ENCODE measurements at regions not wholly inside any gene's neighbourhood (a gene's known extent, or its start where the extent isn't known, plus 50 kb on each side); places are given as distances from the start of the nearest gene placed in this dataset.

DNA sequence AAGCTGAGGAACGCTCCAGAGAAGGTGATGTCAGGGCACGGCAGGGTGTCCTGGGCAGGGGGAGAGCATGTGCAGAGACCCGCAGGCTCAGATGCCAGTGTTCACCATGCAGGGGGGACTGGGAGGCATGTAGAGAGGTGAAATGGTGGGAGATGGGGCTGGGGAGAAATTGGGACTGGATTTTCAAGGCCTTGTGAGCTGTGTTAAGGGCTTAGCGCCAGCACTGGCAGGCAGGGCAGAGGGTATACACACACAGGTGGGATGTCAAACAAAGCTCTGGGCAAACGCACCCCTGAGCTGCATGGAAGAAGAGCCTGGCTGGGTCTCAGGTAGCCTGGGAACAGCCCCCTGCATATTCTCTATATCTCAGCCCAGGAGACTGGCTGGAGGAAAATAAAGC is 282.7 kb downstream of the SHQ1 start:
- DNase-seq (ENCODE audit: low spot score), result no peak

DNA sequence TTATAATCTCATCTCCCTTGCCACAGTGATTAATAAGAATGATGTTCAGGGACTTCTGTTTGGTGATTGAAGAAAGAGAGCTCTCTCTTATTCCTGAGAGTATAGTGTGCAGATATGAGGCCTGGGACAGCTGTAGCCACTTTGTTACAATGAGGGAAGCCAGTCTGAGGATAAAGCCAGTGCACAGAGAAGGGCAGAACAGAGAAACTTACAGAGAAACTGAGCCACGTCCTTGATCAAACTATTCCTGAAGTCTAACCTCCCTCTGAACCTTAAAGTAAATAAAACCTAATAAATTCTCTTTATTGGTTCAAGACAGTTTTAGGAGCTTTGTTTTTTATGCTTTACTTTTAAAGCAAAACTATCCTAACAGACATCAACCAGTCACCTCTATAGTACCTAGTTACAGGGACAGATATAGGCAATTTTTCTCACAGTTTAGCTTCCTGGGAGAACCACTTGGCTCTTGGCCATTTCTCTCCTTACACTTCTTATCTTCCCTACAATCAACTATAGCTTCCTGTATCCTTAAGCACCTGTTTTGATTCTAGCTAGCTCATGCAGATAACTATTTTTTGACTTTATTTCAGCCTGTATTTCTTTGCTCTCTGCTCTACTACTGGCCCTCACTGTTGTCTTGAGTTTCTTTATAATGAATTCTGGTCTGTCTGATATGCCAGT is 284.4 kb downstream of the SHQ1 start:
- no peak for DNase-seq (ENCODE audit: low spot score)

DNA sequence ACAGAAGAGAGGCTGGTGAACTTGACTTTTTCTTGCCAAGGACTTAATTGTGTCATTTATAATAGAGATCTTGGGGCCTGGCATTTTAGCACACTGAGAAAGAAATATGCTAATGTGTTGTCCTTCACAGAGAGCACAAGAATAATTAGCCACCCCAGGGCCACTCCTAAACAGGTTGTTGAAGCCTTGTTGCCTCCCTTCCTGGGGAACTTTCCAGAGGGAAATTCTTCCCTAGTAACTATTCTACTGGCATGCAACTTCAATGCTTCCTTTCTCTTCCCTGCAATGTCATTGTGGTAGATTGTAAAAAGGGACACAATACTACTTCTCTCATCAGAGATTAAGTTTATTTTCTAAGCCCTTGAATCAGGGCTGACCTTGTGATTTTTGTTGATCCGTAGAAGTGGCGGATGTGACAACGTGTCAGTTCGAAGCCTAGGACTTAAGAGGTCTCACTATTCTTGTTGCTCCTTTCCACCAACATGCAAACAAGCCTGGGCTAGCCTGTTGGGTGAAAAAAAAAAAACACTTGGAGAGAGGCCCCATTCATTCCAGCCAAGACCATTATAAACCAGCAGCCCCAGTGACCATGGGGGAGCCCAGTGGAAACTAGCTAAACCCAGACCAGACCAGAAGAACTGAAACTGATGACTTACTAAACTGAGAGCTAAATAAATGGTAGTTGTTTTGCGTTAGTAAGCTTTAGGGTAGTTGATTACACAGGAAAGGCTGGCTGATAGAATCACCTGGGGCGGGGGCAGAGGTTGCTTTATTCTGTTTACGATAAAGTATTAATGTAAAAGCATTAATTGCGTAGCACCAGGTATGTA is 287.2 kb downstream of the SHQ1 start:
- peak; percentile 16 for DNase-seq (ENCODE audit: low spot score)

DNA sequence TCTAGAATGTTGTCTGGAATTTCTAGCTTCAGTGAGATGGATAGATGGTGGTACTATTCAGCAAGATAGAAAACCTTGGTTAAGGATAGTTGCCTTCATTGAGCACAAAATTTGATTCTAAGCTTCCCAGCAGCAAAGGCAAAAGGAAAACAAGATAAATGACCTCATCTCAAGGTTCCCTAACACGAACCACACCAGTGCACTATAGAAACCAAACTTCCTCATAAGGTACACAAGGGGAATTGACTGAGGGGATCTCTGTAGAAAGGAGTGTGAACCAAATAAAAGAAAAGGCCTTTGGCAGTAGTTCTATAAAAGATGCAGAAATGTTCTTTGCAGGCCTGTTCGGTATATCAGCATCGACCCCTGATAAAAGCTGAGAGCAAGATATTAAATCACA is 288.9 kb downstream of the SHQ1 start:
- DNase-seq (ENCODE audit: low spot score), result no peak

DNA sequence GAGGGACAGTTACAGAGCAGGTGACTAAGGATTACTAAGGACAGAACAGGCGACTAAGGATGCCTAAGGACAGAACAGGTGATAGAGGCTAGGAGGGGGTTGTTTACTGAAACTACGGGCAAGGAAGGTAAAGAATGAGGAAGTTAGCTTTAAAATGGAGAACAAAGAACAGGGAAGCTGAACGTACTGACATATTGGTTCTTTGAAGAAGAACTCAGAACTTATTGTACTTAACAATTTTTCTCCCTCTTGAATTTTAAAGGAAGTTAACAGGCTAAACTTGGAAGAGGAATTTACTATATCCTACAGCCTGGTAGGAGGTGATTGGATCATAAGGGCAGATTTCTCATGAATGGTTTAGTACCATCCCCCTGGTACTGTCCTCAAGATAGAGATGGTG is 290.2 kb downstream of the SHQ1 start:
- no peak for DNase-seq (ENCODE audit: low spot score)

DNA sequence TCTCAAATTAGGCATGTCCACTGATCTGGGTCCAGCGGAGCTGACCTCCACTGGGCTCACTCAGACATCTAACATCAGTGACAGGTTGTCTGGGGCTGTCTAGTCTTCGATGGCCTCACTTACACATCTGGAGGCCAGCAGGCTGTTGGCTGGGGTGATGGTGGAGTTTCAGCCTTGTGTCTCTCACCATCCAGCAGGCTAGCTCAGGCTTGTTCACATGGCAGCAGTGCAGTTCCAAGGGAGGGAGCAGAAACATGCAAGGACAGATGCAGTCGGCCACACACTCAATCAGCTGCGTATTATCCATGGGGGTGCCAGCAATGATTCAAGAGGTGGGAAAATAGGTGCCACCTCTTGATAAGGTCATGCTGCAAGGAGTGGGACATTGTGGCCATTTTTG is 292.5 kb downstream of the SHQ1 start:
- no peak for DNase-seq (ENCODE audit: low spot score)

DNA sequence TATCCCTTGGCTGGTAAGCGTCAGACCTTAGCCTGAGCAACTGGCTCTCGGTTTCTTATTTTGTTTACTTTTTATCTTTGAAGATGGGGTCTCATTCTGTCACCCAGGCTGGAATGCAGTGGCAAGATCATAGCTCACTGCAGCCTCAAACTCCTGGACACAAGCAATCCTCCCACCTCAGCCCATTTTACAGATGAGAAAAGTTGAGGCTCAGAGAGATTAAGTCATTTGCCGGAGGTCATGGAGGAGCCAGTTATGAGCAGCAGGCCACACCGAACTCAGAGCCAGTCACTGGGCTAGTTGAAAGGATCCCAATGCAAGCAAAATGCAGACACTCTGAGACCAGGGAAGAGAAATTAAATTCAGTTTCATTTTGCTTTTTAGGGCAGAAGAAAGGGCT is 293.6 kb downstream of the SHQ1 start:
- no peak for DNase-seq (ENCODE audit: low spot score)

DNA sequence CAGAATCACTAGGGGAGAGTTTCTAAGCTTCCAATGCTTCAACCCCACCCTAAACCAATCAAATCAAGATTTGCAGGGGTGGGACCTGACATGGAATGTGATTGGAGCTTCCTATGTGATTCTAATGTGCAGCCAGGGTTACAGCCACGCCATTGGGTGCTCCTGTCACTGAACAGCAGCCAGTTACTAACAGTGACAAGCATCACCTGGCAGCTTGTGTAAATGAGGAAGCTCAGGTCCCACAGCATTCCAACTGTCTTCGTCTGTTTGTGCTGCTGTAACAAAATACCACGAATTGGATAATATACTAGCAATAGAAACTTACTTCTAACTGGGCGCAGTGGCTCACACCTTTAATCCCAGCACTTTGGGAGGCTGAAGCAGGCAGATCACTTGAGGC is 294.9 kb downstream of the SHQ1 start:
- no peak for DNase-seq (ENCODE audit: low spot score)

DNA sequence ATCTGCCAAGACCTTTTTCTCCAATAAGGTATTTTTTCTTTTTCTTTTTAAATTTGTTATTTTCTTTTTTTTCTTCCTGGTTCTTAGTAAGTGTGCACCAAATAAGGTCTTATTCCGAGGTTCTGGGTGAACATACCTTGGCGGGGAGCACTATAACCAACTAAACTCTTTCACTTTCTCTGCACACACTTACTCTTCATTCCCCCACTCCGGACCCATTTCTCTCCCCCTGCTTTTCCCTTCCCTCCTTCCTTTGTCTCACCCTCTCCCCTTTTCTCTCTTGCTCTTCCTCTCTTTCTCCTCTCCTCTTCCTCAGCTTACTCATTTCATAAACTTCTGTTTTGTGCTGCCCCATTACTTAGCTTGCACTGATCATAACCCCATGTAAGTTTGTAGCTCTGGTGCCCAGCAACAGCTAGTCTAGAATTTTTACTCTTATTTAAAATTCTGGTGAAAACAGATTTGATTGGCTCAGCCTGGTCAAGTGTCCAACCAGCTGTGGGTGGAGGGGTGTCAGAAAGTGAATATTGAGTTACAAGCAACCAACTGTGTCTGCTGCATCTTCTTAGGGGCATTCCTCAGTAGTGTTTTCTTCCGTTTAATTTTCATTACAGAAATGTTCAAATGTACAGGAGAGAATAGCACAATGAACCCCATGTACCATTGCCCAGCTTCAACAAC is 297.5 kb downstream of the SHQ1 start:
- no peak for DNase-seq (ENCODE audit: low spot score)

DNA sequence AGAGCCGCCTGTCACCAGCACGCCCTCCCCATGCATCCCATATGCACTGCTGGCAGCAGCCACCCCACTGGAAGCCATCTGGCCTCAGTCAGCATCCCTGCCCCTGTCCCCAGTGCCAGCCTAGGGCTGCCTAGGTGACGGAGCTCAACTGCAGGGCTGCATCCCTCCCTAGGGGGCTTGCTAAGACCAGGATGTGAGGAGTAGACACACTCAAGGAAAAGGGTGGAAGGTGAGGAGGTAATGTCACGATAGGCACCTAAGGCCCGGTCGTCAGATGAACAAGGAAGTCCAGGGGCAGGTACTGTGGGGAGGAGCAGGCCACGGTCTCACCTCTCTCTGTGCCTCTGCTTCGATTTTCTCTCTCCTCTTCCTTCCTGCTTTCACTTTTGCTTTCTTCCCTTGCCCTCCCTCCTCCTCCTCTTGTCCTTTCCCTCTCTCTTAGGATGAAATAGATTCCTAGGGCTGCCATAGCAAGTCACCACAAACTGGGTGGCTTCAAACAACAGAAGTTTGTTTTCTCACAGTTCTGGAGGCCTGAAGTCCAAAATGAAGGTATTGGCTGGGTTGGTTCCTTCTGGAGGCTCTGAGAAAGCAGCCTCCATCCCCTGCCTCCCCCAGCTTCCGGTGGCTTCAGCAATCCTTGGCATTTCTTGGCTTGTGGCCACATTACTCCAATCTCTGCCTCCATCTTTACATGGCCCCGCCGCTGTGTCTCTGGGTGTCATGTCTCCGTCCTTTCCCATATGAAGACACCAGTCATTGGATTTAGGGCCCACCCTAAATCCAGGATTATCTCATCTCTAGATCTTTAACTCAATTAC is 298.3 kb downstream of the SHQ1 start:
- DNase-seq (ENCODE audit: low spot score), result no peak

DNA sequence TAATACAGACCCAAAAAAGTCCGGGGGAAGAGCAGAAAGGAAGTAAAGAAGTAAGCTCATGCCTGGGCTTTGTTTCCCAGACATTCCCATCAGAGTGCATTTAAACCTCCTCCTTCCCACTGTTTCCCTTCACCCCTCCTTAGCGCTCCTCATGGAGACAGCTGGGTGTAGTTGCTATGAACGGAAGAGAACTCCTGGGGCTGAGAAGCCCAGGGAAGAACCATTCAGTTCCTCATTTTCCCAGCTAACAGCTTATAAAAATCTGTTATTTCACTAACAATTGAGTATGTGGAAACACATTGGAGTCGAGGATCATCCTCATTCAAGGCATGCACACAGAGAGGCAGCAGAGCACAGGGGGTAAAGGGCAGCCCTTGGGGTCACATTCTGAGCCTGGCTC is 299.3 kb downstream of the SHQ1 start:
- no peak for DNase-seq (ENCODE audit: low spot score)

DNA sequence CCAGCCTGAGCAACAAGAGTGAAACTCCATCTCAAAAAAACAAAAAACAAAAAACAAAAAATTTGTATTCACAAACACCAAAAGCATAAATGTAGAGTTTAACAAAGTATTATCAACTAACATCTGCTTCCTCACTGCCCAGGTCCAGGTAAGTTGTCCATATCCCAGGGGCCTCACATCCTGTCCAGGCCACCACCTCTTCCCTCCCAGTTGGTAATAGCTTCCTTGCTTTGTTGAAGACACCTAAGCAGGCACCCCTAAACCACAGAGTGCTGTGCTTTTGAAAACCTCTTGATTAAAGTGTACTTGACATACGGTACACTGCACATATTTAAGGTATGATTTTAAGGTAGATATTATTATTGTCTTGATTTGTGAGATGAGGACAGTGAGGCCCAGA is 299.8 kb downstream of the SHQ1 start:
- no peak for DNase-seq (ENCODE audit: low spot score)

DNA sequence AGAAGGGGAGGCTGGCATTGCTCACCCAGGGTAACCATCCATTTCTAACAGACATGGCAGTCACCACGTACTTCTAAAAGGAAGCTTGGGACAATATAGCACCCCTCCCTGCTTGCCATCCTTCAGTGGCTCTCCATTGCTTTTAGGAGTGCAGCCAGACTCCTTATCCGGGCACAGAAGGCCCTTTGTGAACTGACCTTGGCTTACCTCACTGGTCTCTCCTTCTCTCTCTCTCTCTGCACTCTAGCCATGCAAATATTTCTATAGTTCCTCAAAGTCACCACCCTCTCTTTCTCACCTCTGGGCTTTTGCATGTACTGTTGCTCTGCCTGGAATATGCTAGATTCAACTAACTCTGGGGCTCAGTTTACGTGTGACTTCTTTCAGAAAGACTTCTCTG is 301.1 kb downstream of the SHQ1 start:
- no peak for DNase-seq (ENCODE audit: low spot score)

DNA sequence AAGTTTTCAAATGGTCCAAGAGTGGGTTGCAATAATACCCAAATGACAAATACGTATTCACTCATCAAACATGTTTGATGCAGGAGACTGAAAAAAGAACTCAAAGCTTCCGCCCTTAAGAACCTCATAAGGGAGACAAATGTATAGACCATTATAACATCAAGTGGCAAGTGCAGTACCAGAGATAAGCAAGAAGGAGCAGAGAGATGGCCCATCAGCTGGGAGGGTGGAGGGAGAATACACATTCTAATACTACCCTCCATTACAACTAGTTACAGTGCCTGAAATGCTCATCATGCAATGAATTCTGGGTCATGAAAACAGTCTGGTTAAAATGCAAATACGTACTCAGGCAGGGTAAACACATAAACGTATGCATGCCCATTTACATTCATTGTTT is 304.0 kb downstream of the SHQ1 start:
- no peak for DNase-seq (ENCODE audit: low spot score)

DNA sequence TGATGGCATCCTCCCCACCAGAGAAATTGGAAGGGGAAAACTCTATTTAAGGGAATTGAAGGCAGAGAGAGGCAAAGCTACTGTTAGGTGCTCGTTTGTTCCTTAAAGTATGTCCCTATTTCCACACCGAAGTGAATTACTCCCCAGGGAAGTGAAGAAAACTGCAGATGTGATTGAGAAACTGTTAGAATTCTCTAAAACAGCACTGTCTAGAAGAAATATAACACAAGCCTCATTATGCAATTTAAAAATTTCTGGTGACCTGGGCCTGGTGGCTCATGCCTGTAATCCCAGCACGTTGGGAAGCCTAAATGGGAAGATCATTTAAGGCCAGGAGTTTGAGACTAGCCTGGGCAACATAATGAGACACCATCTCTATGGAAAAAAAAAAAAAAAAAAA is 305.0 kb downstream of the SHQ1 start:
- DNase-seq (ENCODE audit: low spot score), result no peak

DNA sequence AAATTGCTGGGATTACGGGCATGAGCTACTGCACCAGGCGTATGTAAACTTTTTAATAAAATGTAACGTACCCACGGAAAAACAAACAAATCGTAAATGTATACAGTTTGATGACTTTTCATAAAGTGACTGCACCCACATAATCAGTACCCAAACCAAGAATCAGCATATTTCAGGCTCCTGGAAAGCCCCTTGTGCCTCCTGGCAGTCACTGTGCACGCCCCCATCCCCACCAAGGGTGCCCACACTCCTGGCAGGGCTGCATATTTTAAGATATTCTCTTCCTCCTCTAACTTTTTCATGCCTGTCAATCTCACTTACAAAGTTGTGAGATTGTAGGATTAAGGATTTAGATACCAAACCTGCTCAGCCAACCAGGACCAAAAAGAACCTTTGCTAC is 305.5 kb downstream of the SHQ1 start:
- DNase-seq (ENCODE audit: low spot score), result no peak

DNA sequence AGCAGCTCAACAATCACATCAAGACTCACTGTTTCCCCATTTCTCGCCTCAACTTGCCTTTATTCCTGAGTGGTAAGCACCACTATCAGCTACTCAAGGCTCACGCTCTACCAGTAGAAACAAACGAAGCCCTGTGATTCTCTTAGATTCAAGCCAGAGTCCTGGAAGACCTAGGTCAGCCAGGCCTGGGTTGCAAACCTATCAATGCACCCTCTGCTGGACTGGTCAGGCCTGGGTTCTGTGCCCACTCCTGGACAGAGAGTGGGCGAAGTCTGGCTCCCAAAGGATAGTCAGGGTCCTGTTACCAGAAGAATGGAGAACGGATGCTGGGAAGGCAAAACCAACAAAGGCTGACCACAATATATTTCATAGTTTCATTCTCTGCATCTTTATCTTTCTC is 308.4 kb downstream of the SHQ1 start:
- DNase-seq (ENCODE audit: low spot score), result no peak

DNA sequence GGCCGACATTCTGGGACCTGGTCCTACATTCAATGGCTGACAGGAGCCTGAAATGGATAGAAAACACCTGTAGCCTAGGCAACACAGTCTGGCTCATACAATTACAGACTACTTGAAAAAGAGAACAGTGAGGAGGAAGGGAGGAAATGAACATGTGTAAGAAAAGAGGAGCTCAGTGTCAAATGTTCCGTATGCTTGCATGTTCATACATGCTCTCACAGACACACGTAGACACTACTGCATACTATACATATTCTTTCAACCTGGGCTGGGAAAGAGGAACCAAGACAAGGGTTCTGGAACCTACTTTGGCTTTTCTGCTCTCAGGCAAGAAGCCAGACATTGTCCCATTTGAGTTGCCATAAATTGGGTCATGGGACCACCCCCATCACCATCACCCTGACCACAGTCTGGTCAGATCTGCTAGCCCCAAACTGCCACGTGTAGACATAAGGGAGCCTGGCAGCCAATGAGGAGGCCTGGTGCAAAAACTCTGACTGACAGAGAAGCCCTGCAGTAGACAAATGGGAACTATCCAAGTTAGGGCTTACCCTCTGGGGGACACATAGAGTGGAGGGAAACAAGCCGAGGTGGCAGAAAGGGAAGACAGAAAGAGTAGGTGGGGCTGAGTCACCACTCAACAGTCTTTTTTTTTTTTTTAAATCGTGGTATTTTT is 310.0 kb downstream of the SHQ1 start:
- no peak for DNase-seq (ENCODE audit: low spot score)

DNA sequence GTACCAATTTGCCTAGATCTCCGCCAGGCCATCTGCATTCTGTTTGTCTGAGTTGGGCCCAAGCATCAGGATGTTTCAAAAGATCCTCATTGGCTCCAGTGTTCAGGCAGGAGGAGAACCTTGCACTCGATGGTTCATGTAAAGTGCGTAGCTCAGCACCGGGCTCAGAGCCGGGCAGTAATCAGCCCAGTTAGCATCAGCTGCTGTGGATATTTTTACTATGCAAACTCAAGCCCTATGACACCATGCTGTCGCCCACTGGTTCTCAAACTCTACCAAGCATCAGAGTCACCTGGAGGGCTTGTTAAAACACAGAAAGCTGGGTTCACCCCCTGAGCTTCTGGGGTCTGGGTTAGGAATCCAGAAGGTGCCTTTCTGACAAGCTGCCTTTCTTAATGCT is 310.8 kb downstream of the SHQ1 start:
- DNase-seq (ENCODE audit: low spot score), result no peak

DNA sequence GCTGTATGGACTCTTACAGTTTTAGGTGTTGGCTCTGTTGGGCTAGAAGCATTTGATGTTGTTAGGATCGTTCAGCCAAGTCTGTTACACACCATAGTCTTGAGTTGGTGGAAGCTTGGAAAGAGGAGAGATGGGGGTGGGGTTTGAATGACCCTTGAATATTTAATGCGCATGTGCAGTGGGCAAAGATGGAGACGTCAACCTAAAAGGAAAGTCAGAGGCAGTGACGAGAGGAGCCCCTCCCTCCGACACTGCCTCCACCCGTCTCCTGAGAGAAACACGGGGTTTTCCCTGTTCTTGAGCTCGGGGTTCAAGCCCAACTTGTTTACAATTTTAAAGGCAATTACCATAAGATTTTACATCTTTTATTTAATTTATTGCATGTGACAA is 311.4 kb downstream of the SHQ1 start:
- no peak for DNase-seq (ENCODE audit: low spot score)

DNA sequence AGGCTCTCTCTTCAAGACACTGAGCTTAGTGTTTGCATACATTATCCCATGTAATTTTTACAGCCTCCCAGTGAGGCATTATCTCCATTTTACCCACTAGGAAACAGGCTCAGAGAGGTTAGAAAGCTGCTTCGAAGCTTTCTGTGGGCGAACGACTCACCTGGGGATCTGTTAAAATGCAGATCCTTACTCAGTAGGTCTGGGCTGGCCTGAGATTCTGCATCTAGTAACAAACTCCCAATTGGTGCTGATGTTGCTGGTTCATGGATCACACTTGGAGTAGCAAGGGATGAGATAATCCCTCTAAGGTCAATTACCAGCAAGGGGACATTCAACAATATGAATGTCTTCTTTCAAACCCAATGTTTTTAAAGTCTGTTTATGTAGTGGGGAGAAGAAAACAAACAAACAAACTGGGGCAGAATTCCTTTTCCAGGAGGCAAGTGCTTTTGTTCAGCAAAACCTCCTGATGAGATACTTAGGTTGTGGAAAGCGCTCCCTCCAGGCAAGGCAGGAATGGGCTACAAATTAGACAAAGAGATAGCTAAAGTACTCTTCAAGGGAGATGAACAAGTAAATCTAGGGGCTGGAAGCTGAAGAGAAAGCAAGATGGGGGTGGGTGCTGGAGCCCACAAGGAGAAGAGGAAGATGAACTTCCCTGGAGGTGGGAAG is 311.9 kb downstream of the SHQ1 start:
- DNase-seq (ENCODE audit: low spot score), result no peak

All from putamen (tissue), 1 donor.